SK-N-SH (cell line): ENCODE measurements at regions not wholly inside any gene's neighbourhood (a gene's known extent, or its start where the extent isn't known, plus 50 kb on each side); places are given as distances from the start of the nearest gene placed in this dataset.

Experiments used
- CTCF ChIA-PET: fragments of 300-600, 350-600 bp; formaldehyde crosslinking; extraction: SDS; loops from one replicate; lab custom pipeline; 2021; lab: Yijun Ruan, JAX
- POLR2A ChIA-PET: fragments of 350-600 bp; sonication (Branson Sonifier 250); formaldehyde crosslinking; extraction: SDS; loops from one replicate; lab custom pipeline; 2020; ENCODE audit warnings: antibody characterized with exemption, inconsistent platforms; lab: Yijun Ruan, JAX
- DNase-seq: peaks from one replicate; pipeline ENCODE4 v3.0.0; 2012
- H2AFZ ChIP-seq: fragments of 200-600 bp; sonication (generic); 2 replicates; pipeline ENCODE4 v1.8.1; 2016; ENCODE audit warnings: antibody characterized with exemption, mild to moderate bottlenecking, low read depth
- H3F3A ChIP-seq: fragments of 200-600 bp; sonication (generic); replicated peaks from 2 replicates; pipeline ENCODE3; 2016; ENCODE audit warnings: antibody characterized with exemption, mild to moderate bottlenecking; ENCODE audit not compliant: insufficient read depth
- H3K27ac ChIP-seq, 2 experiments: fragments of 200-500 bp in 1 of 2; fragments of 200-600 bp in 1 of 2; sonication (Bioruptor generic) in 1 of 2; sonication (generic), shearing (Covaris generic) in 1 of 2; 2 replicates each; pipeline versions ENCODE4 v1.5.1 to v1.6.1; 2014 to 2016; ENCODE audit warnings: low read depth in 2 of 2, inconsistent platforms in 1 of 2, low read length in 1 of 2, mild to moderate bottlenecking in 1 of 2, mixed read lengths in 1 of 2
- H3K27me3 ChIP-seq: fragments of 200-600 bp; sonication (generic), shearing (Covaris generic); 2 replicates; pipeline ENCODE4 v1.6.1; 2016; ENCODE audit warnings: mixed run types; ENCODE audit not compliant: insufficient read depth
- H3K36me3 ChIP-seq, 2 experiments: fragments of 200-500 bp in 1 of 2; fragments of 200-600 bp in 1 of 2; sonication (Bioruptor generic) in 1 of 2; sonication (generic) in 1 of 2; replicated peaks in 1 of 2; 2 replicates each; pipeline versions ENCODE3 to v1.5.1; 2014 to 2016; ENCODE audit warnings: low read length in 1 of 2, mild to moderate bottlenecking in 1 of 2; ENCODE audit not compliant: insufficient read depth in 2 of 2, control insufficient read depth in 1 of 2
- H3K4me1 ChIP-seq, 2 experiments: fragments of 200-500 bp in 1 of 2; fragments of 200-600 bp in 1 of 2; sonication (Bioruptor generic) in 1 of 2; sonication (generic), shearing (Covaris generic) in 1 of 2; 2 replicates each; pipeline versions ENCODE4 v1.5.1 to v1.6.1; 2014 to 2016; ENCODE audit warnings: low read depth in 1 of 2, low read length in 1 of 2, mixed run types in 1 of 2; ENCODE audit not compliant: insufficient read depth in 2 of 2, control insufficient read depth in 1 of 2
- H3K4me2 ChIP-seq: fragments of 200-600 bp; sonication (generic), shearing (Covaris generic); 2 replicates; pipeline ENCODE4 v1.6.1; 2017; ENCODE audit warnings: mixed run types
- H3K4me3 ChIP-seq, 2 experiments: fragments of 200-500 bp in 1 of 2; fragments of 200-600 bp in 1 of 2; sonication (Bioruptor generic) in 1 of 2; sonication (generic), shearing (Covaris generic) in 1 of 2; 2 replicates each; pipeline versions ENCODE4 v1.5.1 to v1.8.1; 2014 to 2016; ENCODE audit warnings: low read depth in 2 of 2, inconsistent platforms in 1 of 2, low read length in 1 of 2, mild to moderate bottlenecking in 1 of 2, mixed read lengths in 1 of 2, moderate library complexity in 1 of 2
- H3K79me2 ChIP-seq: fragments of 200-600 bp; sonication (generic); 2 replicates; pipeline ENCODE4 v1.8.1; 2017; ENCODE audit warnings: mild to moderate bottlenecking; ENCODE audit not compliant: insufficient read depth
- H3K9ac ChIP-seq: fragments of 200-600 bp; sonication (generic); 2 replicates; pipeline ENCODE4 v1.6.1; 2017; ENCODE audit warnings: mixed run types
- H3K9me2 ChIP-seq: fragments of 200-600 bp; sonication (generic); 2 replicates; pipeline ENCODE4 v1.6.1; 2017; ENCODE audit warnings: mixed run types
- H3K9me3 ChIP-seq: fragments of 200-600 bp; sonication (generic); 2 replicates; pipeline ENCODE4 v1.6.1; 2017; ENCODE audit warnings: mixed run types, mild to moderate bottlenecking, moderate library complexity
- H4K20me1 ChIP-seq: fragments of 200-600 bp; sonication (generic); 2 replicates; pipeline ENCODE4 v1.6.1; 2017; ENCODE audit warnings: mild to moderate bottlenecking, mixed run types; ENCODE audit not compliant: insufficient read depth
- CHD2 ChIP-seq: fragments of 150-350 bp; IDR thresholded peaks from 2 replicates; pipeline ENCODE4 v1.6.1; 2018; ENCODE audit warnings: low read length; ENCODE audit not compliant: partially characterized antibody
- ELF1 ChIP-seq: IDR thresholded peaks from 2 replicates; pipeline ENCODE4 v1.4.0; 2012
- EP300 ChIP-seq, 2 experiments: IDR thresholded peaks; 2 replicates each; pipeline versions ENCODE4 v1.4.0 to v1.6.1; 2012; ENCODE audit warnings: borderline replicate concordance in 1 of 2, low read depth in 1 of 2, low read length in 1 of 2
- EZH2phosphoT487 ChIP-seq: fragments of 200-600 bp; sonication (generic); IDR thresholded peaks from 2 replicates; pipeline ENCODE4 v1.6.1; 2017; ENCODE audit warnings: low read depth, mixed run types, mild to moderate bottlenecking, antibody characterized with exemption, moderate library complexity, borderline replicate concordance
- FOSL2 ChIP-seq: IDR thresholded peaks from 2 replicates; pipeline ENCODE4 v1.4.0; 2012; ENCODE audit warnings: low read depth, mild to moderate bottlenecking, moderate library complexity, borderline replicate concordance
- FOXJ3 ChIP-seq: sonication (generic); formaldehyde crosslinking; IDR thresholded peaks from 2 replicates; pipeline ENCODE4 v1.5.1; 2020; ENCODE audit warnings: mild to moderate bottlenecking, missing genetic modification reagents
- FOXM1 ChIP-seq: IDR thresholded peaks from 2 replicates; pipeline ENCODE4 v1.4.0; 2012; ENCODE audit warnings: low read depth, mild to moderate bottlenecking
- JUND ChIP-seq: IDR thresholded peaks from 2 replicates; pipeline ENCODE4 v1.4.0; 2012
- MEF2A ChIP-seq: IDR thresholded peaks from 2 replicates; pipeline ENCODE4 v1.4.0; 2012; ENCODE audit warnings: low read depth, borderline replicate concordance
- MXI1 ChIP-seq: IDR thresholded peaks from 2 replicates; pipeline ENCODE4 v1.6.1; 2012; ENCODE audit warnings: mild to moderate bottlenecking, low read depth, low read length, improper control_type of control experiment
- NFIC ChIP-seq: IDR thresholded peaks from 2 replicates; pipeline ENCODE4 v1.4.0; 2012; ENCODE audit warnings: borderline replicate concordance
- NRF1 ChIP-seq: IDR thresholded peaks from 2 replicates; pipeline ENCODE4 v1.6.1; 2012; ENCODE audit warnings: low read depth, mild to moderate bottlenecking, low read length
- POLR2AphosphoS5 ChIP-seq: IDR thresholded peaks from 2 replicates; pipeline ENCODE4 v1.6.1; 2012; ENCODE audit warnings: low read depth, low read length
- RCOR1 ChIP-seq: fragments of 150-350 bp; IDR thresholded peaks from 2 replicates; pipeline ENCODE4 v1.6.1; 2017; ENCODE audit warnings: antibody characterized with exemption, low read length
- TAF1 ChIP-seq: IDR thresholded peaks from 2 replicates; pipeline ENCODE4 v1.6.1; 2012; ENCODE audit warnings: low read depth, mild to moderate bottlenecking, low read length, moderate library complexity, borderline replicate concordance
- TCF12 ChIP-seq: IDR thresholded peaks from 2 replicates; pipeline ENCODE4 v1.4.0; 2012
- YY1 ChIP-seq: IDR thresholded peaks from 2 replicates; pipeline ENCODE4 v1.4.0; 2012; ENCODE audit warnings: low read depth, mild to moderate bottlenecking
- WGBS: methylation state at CpG from one replicate; pipeline ENCODE4 v1.1.6; 2017; ENCODE audit warnings: low lambda C conversion rate; 5-methylcytosine and 5-hydroxymethylcytosine counted together
- TF ChIP-seq, protein P1 (sequence below): fragments of 200-600 bp; sonication (generic); IDR thresholded peaks from 2 replicates; pipeline ENCODE4 v1.6.1; 2017; ENCODE audit warnings: antibody characterized with exemption, mild to moderate bottlenecking, moderate library complexity
- TF ChIP-seq, protein P2 (sequence below): fragments of 150-350 bp; IDR thresholded peaks from 2 replicates; pipeline ENCODE4 v1.6.1; 2017; ENCODE audit warnings: antibody characterized with exemption, low read length, low read depth, borderline replicate concordance

DNA sequence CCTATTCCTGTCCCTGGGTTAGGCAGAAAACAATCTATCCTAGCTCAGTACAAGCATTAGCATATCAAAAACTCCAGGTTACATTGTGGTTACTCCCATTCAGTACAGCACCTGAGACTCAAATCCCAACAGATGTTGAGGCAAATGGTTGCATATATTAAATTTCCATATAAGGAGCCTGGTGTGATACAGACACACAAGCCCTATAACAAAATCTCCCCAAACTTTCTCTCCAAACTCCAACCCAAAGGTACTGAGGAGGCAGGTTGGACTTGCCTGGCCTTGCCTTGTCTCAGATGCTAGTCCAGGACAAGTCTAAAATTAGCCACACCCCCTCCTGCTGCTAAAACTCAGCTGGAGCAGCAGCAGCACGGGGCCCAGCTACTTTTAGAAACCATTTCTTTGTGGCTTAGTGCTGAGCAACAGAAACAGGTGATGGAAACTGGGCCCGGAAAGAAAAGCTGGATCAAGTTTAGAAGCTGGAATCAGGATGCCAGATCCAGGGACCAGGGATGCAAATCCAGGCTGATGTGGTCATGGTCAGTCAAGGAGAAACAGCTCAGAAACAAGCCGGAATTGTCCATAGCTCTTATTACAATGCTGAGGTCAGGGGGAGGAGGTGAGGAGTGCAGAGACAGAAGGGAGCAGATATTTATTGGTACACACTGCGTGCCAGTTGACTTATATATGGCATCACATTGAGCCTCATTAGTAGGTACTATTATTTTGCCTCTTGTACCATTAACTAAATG is 73.7 kb upstream of the AMOTL1 start:
- Histone ChIP-seq H3K27ac (no peak overlapping the region), H3K4me3 (no peak overlapping the region), H3K9me2 (no peaks in the 10 kb centered on the region; the same call in 1 of the 2 replicates), H3K4me1 (no peaks in the 10 kb centered on the region), H3K36me3 (no peaks in the 10 kb centered on the region), H3K4me2 (no peak overlapping the region), H3K79me2 (no peaks in the 10 kb centered on the region), H3K9me3 (no peaks in the 10 kb centered on the region), H3K27me3 (no peaks in the 10 kb centered on the region), H4K20me1 (no peaks in the 10 kb centered on the region), H2AFZ (no peak overlapping the region), H3K9ac (no peak overlapping the region), H3F3A (no peaks in the 10 kb centered on the region)
- ChIA-PET CTCF (interaction anchor here (1.1 to 2.2 kb wide), 3 partner anchors 9 to 47 kb away, joined by 3 to 6 read pairs (median 3); no protein-coding TSS in a partner anchor), POLR2A (no interaction called here)
- 65% methylated on average over 4 of the region's 4 CpGs for WGBS
- DNase-seq = no peak
- TF ChIP-seq NRF1 (no peak), POLR2AphosphoS5 (no peak), FOSL2 (no peak), NFIC (no peak), ELF1 (no peak), FOXM1 (no peak), MXI1 (no peak), TAF1 (no peak), JUND (no peak), MEF2A (no peak), EZH2phosphoT487 (no peak), FOXJ3 (CRISPR knock-in tag) (no peak), YY1 (no peak), EP300 (IDR thresholded peaks at IDR 0.05; ENCODE audit: borderline replicate concordance in 1 of 2, low read depth in 1 of 2, low read length in 1 of 2) (no peak), TCF12 (no peak), RCOR1 (no peak), CHD2 (no peak)
- TF ChIP-seq, protein P1, sequence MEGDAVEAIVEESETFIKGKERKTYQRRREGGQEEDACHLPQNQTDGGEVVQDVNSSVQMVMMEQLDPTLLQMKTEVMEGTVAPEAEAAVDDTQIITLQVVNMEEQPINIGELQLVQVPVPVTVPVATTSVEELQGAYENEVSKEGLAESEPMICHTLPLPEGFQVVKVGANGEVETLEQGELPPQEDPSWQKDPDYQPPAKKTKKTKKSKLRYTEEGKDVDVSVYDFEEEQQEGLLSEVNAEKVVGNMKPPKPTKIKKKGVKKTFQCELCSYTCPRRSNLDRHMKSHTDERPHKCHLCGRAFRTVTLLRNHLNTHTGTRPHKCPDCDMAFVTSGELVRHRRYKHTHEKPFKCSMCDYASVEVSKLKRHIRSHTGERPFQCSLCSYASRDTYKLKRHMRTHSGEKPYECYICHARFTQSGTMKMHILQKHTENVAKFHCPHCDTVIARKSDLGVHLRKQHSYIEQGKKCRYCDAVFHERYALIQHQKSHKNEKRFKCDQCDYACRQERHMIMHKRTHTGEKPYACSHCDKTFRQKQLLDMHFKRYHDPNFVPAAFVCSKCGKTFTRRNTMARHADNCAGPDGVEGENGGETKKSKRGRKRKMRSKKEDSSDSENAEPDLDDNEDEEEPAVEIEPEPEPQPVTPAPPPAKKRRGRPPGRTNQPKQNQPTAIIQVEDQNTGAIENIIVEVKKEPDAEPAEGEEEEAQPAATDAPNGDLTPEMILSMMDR = no peak
- TF ChIP-seq, protein P2, sequence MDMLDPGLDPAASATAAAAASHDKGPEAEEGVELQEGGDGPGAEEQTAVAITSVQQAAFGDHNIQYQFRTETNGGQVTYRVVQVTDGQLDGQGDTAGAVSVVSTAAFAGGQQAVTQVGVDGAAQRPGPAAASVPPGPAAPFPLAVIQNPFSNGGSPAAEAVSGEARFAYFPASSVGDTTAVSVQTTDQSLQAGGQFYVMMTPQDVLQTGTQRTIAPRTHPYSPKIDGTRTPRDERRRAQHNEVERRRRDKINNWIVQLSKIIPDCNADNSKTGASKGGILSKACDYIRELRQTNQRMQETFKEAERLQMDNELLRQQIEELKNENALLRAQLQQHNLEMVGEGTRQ = no peak
